ENCODE measurements at regions not wholly inside any gene's neighbourhood (a gene's known extent, or its start where the extent isn't known, plus 50 kb on each side); places are given as distances from the start of the nearest gene placed in this dataset.

DNA sequence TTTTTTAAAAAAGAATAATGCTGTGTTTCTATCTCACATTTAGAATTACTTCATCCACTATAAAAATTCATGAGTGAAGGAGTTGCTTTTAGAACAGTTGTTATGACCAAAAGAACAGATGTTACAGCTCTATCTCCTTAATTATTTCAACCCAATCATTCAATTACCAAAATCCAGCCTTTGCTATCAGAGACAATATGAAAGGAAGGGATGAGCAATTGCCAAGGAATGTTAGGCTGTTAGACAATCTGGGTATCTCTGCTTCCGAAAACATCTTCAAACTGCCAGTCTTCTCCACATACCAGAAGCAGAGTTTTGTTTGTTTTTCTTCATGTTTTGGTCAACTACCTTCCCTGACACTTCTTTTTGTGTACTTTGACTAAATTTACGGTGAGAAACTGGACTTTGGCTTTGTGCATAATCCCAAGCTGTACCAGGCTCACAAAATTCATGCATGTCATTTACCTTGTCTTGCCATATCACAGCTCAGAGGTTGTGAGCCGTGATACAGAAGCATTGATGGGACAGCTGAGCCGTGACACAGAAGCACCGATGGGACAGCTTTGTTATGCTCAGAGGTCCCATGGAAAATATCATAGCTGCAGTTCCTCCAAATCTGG is 405.5 kb downstream of the KIF4B start:
- DNase-seq (ENCODE audit: low spot score), result no peak

DNA sequence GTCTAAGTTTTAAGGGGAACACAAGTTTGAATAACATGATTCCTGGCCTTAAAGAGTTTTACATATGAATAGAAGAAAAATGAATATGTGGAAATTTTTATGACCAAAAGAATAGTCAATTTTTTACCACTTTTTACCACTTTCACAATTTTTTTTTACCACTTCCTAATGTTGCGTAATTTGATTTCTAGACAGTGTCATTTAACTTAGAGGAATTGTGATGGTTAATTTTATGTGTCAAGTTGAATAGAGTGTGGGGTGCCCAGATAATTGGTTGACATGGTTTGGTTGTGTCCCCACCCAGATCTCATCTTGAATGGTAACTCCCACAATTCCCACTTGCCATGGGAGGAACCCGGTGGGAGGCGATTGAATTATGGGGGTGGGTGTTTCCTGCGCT is 416.6 kb downstream of the KIF4B start:
- no peak for DNase-seq (ENCODE audit: low spot score)

DNA sequence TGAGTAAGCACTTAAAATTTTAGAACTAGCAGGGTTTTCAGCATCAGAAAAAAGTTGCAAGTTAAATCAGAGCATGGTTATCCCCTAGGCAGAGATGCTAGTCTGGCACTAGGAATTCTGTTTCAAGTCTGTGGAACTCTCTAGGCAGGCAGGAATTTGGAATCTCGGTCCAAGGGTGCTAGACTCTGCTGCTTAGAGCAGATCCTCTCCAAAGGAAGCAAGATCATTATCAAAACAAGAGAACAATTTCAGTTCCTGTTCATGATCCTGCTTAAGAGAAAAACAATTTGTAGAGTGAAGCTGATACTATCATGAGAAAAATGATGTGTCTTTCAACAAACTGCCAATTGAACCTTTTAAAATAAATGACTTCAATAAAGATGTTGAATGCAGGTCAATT is 420.7 kb downstream of the KIF4B start:
- no peak for DNase-seq (ENCODE audit: low spot score)

DNA sequence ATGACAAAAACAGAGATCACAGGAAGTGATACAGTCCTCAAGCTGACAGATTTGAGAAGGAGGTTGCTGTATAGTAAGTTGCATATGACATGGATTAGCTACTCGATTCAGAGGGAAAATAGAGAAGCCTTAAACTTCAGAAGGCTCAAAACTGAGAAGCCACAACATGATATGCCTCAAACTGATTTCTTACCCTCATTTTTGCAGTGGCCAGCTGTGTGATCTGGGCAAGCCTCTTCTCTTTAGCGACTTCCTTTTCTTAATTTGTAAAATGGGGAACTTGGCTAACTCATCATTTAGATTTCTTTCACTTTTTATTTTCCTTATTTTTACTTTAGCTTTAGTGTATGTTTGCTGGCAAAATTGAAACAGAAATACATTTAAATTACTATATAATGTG is 421.1 kb downstream of the KIF4B start:
- no peak for DNase-seq (ENCODE audit: low spot score)

DNA sequence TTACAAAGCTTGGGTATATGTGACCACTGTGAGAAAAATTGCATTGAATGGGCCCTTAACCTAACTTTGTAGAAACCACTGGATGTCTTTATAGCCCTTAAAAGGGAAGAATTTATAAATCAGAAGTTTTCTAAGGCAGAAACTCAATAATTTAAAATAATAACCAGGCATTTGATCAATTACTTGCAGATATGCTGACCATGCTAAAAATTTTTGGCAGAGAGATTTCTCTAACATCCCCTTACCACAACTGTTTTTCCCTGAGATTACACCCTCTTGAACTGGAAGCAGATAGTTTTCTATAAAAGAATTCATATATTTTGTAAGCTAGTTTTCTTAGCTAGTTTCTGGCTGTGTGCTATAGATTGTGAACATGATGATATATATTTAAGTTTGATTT is 428.3 kb downstream of the KIF4B start:
- no peak for DNase-seq (ENCODE audit: low spot score)

DNA sequence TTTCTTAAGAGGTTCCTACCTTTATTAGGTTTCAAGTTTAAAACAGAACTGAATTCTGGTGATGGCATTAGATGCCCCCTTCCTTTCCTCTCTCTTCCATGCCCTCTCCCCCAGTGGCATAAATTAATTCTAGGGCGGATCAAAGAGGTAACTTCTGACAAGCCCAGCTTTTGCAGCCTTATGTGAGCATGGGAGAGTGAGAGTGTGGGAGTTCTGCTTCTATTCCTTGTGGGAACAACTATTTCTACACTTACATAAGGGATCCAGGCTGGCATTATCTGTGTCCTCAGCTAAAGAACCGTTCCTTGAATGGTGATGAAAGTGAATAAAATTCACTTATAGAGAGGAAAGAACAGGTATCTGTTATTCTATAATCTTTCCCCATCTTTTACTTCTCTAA is 437.6 kb downstream of the KIF4B start:
- no peak for DNase-seq (ENCODE audit: low spot score)

DNA sequence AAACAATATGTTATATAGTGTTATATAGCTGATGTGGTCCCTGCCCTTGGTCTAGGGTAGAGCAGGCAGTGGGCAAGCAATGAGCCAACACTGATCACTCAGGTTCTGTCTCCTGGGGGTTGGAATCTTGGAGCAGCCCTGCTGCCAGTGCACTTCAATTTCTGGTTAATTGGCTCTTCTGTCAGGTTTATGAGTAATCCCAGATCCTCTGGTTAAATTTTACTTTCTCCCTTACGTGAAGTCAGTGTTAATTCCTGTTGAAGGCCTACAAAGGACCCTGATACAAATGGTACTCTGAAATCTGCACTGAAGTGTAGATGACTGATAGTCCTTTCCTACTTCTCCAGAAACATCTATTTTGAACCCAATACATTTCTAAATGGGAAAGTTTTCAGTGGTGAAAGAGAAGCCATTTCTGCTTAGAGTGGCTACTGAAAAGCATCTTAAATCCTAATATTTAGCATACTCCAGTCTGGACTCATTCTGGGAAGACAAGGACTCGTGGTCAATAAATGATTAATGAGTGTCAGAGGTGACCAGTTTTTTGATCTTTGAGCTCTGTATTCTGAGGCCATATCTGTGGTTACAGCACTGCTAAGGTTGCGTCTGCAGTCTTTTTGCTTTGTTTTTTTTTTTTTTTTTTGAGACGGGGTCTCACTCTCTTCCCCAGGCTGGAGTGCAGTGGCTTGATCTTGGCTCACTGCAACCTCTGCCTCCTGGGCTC is 442.4 kb downstream of the KIF4B start:
- no peak for DNase-seq (ENCODE audit: low spot score)

DNA sequence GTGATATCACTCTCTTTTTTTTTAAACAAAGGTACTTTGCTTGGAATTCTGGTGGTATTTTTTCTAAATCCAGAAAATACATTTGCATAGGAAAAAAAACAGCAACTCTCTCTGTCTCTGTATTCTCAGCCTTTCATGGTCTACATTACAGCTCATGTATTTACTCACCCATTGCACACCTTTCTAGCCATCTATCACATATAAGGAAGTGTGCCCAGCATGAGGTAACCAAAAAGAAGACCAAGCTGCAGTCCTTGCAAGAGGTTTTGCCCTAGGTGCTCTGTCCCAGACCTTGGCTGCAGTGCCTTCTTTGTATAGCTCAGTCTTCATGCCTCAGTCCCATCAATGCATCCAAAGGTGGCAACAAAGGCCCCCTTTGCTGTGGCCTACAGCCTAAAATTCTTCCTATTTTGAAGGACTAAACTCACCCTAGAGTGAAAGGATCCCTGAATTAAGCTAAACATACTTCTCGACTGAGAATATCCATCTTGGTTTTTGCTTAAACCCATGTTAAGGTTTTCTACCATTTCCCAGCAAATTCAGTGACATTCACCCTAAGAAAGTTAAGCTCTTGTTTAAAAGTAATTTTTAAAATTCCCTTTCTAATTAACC is 446.4 kb downstream of the KIF4B start:
- no peak for DNase-seq (ENCODE audit: low spot score)

DNA sequence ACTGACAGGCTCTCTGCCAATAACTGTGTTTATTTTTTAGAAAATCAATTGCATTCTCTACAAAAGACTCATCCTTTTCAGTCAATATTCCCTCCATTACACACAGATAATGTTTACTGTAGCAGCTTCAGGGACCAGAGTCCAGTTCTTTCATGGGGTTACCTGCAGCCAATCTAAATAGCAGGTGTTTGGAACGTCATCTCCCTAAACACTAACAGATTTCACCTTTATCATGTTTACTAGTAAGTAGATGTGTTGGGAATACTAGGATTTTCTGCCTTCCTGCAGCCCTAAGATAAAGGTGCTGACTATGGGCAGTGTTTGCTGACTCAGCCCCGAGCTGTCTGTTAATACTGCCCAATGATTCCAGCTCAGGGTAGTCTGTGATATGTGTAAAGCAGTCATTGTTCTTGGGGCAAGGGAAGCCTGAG is 447.0 kb downstream of the KIF4B start:
- DNase-seq (ENCODE audit: low spot score), result no peak

DNA sequence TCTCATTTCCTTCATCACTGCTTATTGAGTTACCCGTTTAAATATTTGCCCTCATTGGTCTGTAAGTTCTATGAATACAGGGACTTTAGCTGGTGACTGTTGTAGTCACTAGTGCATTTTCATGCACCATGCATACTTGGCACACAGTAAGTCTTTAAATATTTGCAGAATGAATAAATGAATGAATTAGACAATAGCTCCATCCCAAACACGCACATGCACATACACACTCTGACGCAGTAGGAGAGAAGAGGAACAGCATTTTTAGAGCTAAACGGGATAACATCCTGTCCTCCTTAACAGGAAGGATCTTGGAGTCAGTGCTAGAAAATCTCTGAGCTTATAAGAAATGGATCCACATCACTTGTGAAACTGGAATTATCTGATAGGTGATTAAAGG is 447.7 kb downstream of the KIF4B start:
- DNase-seq (ENCODE audit: low spot score), result no peak

DNA sequence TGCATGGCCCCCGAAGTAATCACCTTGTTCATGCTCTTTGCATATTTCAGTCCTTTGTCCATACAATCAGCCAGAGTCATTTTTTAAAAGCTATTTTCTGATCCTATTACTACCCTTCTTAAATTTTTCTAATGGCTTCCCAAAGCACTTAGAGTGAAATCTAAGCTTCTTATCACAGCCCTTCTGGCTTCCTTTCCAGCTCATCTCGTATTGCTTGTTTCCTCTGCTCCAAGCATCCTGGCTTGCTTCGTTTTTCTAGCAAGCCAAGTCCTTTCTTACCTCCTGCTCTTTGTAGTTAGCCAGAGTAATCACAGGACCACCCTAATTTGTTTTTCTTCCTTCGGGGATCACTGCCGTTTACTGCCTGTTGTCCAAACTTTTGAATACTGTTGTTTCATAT is 453.3 kb downstream of the KIF4B start:
- no peak for DNase-seq (ENCODE audit: low spot score)

DNA sequence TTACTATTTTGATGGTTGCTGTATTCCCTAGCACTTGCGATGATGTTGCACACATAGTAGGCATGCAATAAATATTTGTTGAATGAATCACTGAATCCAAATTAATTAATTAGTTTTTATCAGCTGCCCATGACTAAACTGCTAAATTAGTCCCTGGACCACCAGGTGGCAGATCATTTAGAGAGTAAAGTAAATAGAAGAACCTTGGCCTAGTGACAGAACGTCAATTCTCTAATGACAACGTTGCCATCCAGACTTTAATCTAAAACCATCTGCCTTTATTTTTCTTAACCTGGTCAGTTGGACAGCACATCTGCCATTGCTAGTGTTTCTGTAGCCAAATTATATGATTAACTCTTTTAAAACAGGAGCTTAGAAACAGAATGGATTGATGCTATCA is 457.5 kb downstream of the KIF4B start:
- no peak for DNase-seq (ENCODE audit: low spot score)

DNA sequence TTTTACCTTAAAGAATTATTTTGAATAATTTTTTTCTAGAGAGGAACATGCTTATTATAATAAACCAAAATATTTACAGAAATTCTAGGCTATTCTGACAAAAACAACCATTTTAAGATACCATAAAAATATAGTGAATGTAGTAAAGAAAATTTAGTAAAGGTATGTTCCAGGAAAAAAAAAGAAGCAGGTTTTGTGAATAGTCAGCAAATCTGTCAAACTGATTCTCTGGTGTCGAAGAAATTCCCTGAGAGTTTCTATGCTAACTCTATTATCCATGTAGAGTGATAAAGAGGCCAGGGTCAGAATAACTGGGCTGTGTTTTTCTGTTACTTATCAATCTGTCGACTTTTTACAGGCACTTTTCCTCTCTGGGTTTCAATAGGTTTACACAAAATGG is 459.2 kb downstream of the KIF4B start:
- DNase-seq (ENCODE audit: low spot score), result no peak

DNA sequence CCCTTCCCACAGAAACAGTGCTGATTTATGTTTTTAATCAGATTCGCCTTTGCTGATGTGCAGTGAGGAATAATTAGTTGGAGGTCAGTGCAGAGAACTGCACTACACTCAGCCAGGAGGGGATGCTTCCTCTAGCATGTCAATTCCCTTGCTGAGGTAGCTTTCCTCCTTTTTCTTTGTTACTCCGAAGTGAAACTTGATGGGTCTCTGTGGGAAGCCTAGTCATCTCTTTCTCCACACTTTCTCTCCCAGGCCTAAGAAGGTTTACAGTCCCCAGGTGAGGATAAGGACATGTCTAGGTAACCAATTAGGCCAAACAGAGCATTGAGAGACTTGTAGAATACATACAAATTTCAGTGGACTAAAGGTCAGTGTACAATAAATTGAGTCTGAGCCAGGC is 461.8 kb downstream of the KIF4B start:
- DNase-seq (ENCODE audit: low spot score), result no peak

DNA sequence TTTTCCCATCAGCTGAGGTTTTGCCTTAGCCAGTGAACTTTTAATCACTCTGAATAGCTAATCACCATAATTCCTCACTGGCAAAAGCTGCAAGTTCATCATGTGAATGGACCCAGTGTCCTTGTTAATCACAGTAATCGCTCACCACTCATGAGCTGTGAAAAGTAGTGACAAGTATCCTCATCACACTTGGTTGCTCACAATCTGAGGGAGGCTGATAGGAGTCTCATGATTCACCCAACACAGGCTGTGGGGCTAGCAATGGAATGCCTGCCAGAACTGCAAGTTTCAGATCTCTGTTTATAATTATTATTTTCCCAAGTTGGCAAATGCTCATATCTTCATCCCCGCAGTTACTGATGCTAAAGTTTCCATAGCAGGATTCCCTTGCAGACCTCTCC is 467.2 kb downstream of the KIF4B start:
- DNase-seq (ENCODE audit: low spot score), result no peak

DNA sequence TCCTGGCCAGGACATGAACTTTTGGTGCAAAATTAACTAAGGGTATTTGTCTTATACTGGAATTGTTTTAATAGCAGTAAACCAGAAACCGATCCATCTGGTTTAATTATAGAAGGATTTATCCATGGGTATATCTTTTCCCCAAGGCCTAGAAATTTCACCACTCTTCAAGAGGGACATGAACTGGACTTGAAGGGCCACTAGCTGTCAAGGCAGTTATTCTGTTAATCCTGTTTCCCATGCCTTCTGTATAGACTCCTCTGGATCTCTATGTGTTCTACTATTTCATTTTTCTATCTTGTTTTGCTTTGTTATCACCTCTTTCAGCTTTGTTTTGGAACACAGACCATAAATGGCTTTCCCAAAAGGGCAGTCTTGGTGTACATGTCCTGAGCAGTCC is 467.6 kb downstream of the KIF4B start:
- DNase-seq (ENCODE audit: low spot score), result no peak

DNA sequence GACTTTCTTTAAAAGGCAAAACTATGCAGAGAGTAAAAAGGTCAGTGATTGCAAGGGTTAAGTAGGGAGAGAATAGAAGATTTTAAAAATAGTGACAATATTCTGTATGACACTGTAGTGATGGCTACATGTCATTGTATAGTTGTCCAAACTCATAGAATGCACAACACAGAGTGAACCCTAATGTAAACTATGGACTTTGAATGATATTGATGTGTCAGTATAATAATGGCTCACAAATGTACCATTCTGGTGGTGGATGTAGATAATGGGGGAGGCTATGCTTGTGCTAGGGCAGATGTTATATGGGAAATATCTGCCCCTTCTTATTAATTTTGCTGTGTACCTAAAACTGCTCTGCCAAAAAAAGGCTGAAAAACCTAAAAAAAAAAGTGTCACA is 468.9 kb downstream of the KIF4B start:
- DNase-seq (ENCODE audit: low spot score), result no peak

DNA sequence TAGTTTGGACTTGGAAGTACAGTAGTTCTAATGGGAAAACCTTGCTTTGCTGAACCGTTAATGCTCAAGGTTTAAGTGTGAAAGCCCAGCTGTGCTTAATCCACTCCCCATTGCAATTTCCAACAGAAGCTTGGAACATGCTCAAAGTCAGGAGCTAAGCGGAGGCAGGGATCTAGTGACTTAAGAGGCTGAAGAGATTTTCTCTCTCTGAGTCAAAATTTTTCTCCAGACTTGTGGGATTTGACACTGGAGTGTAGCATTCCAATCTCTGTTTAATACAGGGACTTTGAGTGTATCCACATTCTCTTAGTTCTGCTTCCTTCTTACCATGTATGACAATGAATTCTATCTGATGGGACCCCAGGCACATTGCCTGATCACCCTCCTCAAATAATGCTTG is 471.8 kb downstream of the KIF4B start:
- DNase-seq (ENCODE audit: low spot score), result no peak

DNA sequence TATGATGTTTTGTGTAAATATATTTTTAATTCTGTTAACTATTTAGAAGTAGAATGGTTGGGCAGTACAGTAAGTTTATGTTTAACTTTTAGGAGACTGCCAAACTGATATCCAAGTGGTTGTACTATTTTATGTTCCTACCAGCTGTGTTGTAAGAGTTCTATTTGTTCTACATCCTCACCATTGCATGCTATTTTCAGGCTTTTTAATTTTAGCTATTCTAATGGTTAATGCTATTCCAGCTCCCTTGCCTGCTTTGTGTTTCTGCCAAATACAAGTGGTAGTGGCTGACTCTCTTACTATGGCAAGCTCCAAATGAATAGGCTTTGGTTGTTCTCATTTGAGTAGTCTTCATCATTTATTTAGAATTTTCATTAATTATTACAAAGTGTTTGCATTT is 476.4 kb downstream of the KIF4B start:
- DNase-seq (ENCODE audit: low spot score), result no peak

DNA sequence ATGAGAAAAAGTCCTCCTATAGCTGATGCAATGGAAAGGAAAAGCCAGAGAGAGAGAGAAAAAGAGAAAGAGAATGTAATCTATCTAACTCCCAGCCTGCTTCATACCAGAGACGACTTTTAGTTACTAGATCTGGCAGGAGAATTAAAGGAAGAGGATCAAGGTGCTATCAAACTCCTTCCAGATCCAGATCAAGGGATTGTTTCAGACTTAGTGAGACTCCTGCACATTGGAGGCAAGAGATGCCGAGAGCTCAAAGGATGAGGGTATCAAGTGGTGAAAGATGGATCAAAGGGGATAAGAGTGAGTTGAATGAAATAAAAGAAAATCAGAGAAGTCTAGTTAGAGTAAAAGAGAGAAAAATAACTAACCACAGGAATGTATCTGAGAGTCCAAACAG is 478.6 kb downstream of the KIF4B start:
- DNase-seq (ENCODE audit: low spot score), result no peak

DNA sequence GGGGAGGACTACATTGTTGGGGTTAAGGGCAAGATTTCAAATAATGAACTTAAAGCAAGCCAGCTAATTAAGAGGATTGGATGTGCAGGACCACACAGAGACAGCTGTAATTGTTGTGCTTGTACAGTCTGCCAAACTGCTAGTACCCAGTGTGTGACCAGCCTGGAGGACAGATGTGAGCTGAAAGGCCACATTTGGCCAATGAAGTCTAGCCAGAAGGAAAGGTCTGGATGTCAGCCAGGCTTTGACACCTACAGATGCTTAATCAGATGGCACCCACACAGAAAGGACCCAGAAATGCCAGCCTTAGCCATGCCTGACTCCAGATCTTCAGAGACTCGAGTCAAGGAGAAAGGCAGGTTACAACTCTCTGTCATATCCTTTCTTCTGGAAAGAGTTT is 491.1 kb downstream of the KIF4B start:
- no peak for DNase-seq (ENCODE audit: low spot score)

DNA sequence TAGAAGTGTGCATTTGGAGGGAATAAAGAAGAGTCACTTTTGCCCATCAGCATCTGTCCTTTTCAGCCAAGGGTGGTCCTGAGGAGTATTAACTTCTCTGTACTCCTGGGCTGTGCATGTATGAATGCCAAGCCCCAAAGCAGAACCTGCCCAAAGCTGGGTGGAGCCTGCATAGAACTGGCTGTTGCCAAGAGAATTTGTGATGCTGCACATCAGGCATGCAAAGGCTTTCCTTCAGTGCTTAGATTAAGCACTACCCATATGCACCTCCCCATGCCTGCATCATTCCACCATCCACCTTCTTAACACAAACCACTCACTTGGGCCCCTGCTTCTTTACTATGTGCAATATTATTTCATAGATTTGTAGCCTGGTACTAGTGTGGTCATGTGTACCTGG is 493.8 kb downstream of the KIF4B start:
- DNase-seq (ENCODE audit: low spot score), result no peak

DNA sequence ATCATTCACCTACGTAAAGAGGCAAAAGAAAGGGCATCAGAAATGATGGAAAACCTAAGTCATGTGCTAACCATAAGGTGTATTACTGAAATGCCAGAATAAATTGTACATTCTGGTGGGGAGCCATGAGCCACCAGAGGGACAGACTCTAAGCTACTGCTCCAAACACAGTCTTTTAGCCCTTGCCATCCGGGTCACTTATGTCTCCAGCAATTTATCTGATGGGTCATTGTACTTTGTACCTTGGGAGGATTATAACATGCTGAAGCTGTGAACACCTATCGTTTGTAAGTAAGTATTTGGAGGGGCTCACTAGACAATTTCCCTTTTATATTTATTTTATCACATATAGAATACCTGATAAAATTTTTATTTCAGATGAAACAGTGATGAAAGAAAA is 495.1 kb downstream of the KIF4B start:
- no peak for DNase-seq (ENCODE audit: low spot score)

DNA sequence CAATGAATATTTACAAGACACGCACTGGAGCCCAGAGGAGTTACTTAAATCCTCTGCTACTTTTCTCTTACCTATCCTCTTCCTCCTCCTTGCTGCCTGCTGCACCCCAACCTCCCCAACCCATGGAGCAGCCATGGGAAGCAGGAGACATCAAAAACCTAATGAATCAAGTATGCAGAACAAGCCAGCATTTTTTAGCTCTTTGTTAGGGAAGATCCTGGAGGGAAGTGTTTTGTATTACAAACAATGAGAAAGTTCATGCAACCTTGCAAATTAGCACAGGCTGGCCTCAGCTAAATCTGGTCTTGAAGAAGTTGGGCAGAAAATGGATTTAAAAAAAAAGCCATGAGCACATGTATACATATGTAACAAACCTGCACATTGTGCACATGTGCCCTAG is 498.8 kb downstream of the KIF4B start:
- no peak for DNase-seq (ENCODE audit: low spot score)

All from CD4-positive, alpha-beta T cell treated with Interleukin-6 at 100 ng/mL for 8 hours (primary cell).